HG03457 (cell line): ENCODE measurements at regions not wholly inside any gene's neighbourhood (a gene's known extent, or its start where the extent isn't known, plus 50 kb on each side); places are given as distances from the start of the nearest gene placed in this dataset.
A peak's percentile ranks its signal among the peaks of the same experiment; 100 is the strongest.

Source experiments
- ATAC-seq: cut with Tn5 transposase; IDR thresholded peaks from one replicate; pipeline ENCODE4 v1.9.1; 2021; ENCODE audit warnings: moderate number of reproducible peaks; ENCODE audit not compliant: unreplicated experiment

- ATAC-seq, result no peak
Measured at GRCh38 chr4:89604951-89605350, 232.0 kb downstream of the SNCA start.

- no peak for ATAC-seq
Measured at GRCh38 chr4:89599026-89599425, 237.9 kb downstream of the SNCA start.

- ATAC-seq, result no peak
Measured at GRCh38 chr4:89598602-89599001, 238.4 kb downstream of the SNCA start.

DNA sequence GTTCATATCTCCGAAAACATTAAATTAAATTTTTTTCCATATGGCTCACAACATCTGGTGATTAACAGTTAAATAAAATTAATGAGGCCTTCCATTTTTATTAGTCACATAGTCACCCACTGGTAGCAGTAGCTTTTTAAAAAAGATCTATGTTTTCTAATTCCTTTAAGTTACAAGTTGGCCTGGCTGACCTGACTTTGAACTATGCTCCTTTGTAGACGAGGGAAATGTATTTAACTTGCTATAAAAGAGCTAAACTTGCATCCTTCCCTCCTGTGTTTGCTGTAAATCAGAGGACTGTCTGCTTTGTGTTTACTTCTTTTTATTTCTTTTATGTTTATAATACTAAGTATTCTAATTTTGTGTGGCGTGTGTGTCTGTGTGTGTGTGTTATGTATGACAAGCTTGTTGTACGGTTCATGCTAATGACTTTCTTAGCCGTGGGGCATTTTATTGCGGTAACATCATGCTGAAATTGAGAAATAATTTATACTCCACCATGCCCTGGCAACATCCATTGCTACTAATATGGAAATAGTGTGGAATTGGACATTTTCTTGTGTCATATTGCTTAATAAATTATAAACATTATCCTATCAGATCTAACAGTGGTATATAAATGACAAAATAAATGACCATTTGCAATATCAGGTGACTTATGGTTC, 241.7 kb downstream of the SNCA start:
- no peak for ATAC-seq

GRCh38 chr4:89590128-89590527, 246.8 kb downstream of the SNCA start:
- no peak for ATAC-seq

- ATAC-seq, result no peak
Measured at GRCh38 chr4:89588421-89588820, 248.5 kb downstream of the SNCA start.

GRCh38 chr4:89587364-89587763, 249.6 kb downstream of the SNCA start:
- no peak for ATAC-seq

DNA sequence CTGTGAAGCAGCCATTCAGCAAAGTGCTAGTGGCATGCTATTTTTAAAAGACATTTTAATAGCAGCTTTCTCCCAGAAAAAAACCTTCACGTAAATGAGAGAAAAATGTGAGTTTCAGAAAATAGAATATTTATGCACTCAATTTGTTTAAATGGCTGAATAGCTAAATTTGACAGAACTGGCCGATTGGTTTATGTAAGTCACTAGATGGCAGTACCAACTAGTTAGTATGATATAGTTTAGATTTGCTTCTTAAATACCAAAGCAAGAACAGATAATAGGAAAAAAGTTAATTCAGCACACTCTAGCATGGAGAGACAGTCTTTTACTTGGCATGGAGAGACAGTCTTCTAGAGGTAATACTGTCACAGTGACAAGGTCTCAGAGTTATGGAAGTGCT, 250.1 kb downstream of the SNCA start:
- ATAC-seq, result no peak

DNA sequence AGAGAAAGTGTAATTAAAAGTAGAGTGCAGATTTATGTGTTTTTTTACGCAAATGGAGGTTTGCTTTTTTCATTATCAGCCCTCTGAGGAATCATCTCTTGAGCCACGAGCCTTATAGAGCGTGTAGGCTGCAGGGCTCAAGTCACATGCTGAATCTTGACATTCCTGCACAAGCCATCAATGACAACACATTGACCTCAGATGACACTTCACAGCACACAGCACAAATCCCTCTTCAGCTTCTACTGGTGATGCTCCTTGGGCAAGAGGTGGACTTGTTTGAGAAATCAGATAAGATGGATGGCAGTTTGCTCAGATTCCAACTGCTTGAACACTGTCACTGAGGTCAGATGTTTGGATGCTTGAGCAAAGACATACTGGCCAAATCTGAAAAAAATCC, 250.6 kb downstream of the SNCA start:
- ATAC-seq, result no peak

DNA sequence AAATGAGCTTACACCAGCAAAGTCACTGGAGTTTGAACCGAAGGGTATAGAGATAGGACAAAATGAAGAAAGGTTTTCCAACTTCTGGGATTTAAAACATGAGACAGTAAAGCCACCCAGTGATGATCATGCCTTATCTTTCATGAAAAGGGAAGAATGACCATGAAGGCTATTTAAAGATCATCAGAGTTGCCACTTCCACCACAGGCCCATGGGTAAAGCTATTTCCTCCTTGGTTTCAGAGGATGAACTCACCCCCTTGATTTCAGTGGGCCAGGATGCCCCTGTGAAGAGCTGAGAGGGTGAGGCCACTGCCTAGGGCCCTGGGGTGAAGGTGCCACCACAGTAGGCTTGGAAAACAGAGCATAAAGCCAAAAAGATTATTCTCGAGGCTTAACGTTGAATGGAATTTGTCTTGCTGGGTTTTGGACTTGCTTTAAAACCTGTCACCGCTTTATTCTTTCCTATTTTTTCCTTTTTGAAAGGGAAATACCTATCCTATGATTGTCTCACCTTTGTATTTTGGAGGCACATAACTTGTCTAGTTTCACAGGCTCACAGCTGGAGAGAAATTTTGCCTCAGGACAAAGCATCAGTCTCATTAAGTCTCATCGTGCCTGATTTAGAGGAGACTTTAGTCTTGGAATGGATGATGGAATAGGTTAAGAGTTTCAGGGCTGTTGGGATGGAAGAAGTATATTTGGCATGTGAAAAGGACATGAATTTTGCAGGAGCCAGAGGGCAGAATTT, 254.0 kb downstream of the SNCA start:
- ATAC-seq, result no peak

DNA sequence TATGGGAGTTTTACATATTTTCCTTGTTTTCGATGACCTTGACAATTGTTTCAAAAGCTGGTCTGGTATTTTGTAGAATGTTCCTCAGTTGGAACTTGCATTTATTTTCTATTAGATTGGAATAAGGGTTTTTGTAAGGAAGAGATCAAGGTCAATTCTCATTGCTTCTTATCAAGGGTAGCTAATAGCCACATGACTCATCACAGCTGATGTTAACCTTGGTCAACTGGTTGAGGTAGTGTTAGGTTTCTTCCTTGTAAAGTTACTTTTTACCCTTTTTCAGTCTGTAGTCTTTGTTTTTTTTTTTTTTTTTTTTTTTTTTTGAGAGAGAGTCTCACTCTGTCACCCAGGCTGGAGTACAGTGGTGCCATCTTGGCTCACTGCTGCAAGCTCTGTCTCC, 257.2 kb downstream of the SNCA start:
- no peak for ATAC-seq

- ATAC-seq, result no peak
Measured at GRCh38 chr4:89576246-89576645, 260.7 kb downstream of the SNCA start.

DNA sequence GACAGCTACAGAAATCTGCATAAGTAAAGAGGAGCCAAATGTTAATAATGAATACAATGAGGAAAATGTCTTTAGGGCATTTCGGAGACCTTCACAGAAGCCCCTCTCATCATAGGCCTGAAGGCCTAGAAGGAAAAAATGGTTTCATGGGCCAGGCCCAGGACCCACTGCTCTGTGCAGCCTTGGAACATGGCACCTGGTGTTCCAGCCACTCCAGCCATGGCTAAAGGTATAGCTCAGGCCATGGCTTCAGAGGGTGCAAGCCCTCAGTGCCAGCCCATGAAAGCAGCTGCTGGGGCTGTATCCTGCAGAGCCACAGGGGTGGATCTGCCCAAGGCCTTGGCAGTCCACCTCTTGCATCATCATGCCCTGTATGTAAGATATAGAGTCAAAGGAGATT, 261.1 kb downstream of the SNCA start:
- ATAC-seq, result no peak

DNA sequence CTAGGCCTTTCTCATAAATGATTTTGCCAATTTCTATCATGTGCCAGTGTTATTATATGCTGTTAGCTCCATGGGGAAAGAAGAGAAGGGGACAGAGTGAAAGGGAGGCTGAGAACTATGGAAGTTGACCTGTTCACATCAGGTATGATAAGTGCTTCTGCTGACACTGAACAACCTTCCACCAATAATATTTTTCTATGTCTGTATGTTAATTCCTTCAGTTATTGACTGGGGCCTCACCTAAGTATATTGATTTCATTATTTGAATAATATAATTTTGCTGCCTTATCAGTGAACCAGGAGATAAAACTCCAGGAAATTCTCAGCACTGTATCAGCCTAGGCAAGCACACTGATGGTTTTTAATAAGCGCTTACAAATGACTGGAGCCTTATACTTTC, 262.8 kb downstream of the SNCA start:
- ATAC-seq, result no peak

DNA sequence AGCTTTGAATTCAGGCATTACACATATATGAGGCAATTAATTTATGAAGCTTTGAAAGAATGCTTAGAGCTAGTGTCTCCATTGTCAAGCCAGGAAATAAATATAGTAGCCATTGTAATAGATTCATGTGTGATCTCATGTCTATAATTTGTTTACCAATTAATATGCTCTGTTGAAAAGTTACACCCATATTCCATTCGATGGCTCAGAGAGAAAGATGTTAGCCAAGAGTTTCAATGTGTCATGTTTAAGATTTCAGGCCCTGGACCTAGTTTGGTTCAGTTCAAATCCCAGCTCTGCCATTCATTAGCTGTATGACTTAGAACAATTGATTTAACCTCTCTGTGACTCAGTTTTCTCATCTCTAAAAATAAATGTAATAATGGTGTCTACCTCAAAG, 263.3 kb downstream of the SNCA start:
- ATAC-seq, result no peak

- ATAC-seq, result no peak
Measured at GRCh38 chr4:89572224-89572858, 264.6 kb downstream of the SNCA start.

GRCh38 chr4:89570931-89571330, 263.3 kb upstream of the GPRIN3 start:
- no peak for ATAC-seq

GRCh38 chr4:89567936-89568335, 260.3 kb upstream of the GPRIN3 start:
- no peak for ATAC-seq

GRCh38 chr4:89563431-89563830, 255.8 kb upstream of the GPRIN3 start:
- peak; percentile 90 for ATAC-seq

DNA sequence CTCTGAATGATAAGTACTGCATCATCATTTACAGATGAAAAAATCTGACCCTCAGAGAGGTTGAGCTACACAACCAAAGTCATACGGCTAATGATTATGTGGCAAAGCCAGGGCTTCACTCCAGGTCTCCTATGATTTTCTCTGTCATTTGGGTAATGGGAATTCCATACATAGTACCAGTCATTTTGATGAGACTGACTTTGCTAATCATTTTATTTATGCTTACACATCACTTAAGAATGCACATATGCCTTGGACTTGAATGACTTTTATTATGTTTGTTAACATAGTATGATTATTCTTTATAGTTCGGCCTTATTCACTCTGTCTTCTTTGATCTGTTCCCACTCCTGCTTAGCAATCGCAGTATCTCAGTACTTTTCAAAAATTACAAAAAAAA, 255.1 kb upstream of the GPRIN3 start:
- ATAC-seq, result no peak

- no peak for ATAC-seq
Measured at GRCh38 chr4:89561048-89561447, 253.4 kb upstream of the GPRIN3 start.

GRCh38 chr4:89558147-89558546, 250.5 kb upstream of the GPRIN3 start:
- ATAC-seq, result no peak
